Jurkat, Clone E6-1 (cell line): ENCODE measurements at regions not wholly inside any gene's neighbourhood (a gene's known extent, or its start where the extent isn't known, plus 50 kb on each side); places are given as distances from the start of the nearest gene placed in this dataset.
"Not testable (repeated sequence)": the region's sequence is repeated elsewhere in the genome, so short reads cannot be mapped to it uniquely, and the experiment has no call there.

Experiments
- DNase-seq: peaks from one replicate; pipeline ENCODE4 v3.0.0-alpha.2; 2011; ENCODE audit warnings: low read depth, low spot score
- H3K4me3 ChIP-seq: 2 replicates; pipeline ENCODE4 v1.5.1; 2011; ENCODE audit warnings: mild to moderate bottlenecking, low read length, control low read depth, moderate library complexity

GRCh38 chr9:110029956-110030480, 177.9 kb downstream of the C9orf152 start:
- H3K4me3 ChIP-seq, result no peak overlapping the region
- DNase-seq, result no peak

GRCh38 chr9:110030632-110031031, 177.3 kb downstream of the C9orf152 start:
- no peak for DNase-seq
- no peak overlapping the region for H3K4me3 ChIP-seq

- no peak overlapping the region for H3K4me3 ChIP-seq
- DNase-seq, result no peak
Measured at GRCh38 chr9:110031511-110032173, 176.3 kb downstream of the C9orf152 start.

- not testable (repeated sequence) for H3K4me3 ChIP-seq, DNase-seq
Measured at GRCh38 chr9:110032532-110032931, 175.4 kb downstream of the C9orf152 start.

- no peak overlapping the region for H3K4me3 ChIP-seq
- no peak for DNase-seq
Measured at GRCh38 chr9:110033869-110034268, 174.1 kb downstream of the C9orf152 start.

- DNase-seq, result no peak
- H3K4me3 ChIP-seq, result no peak overlapping the region
Measured at GRCh38 chr9:110036286-110036685, 171.7 kb downstream of the C9orf152 start.

GRCh38 chr9:110040788-110041187, 167.2 kb downstream of the C9orf152 start:
- no peak overlapping the region for H3K4me3 ChIP-seq
- no peak for DNase-seq

GRCh38 chr9:110041452-110041851, 166.5 kb downstream of the C9orf152 start:
- H3K4me3 ChIP-seq, result no peak overlapping the region
- no peak for DNase-seq

GRCh38 chr9:110047232-110047954, 160.6 kb downstream of the C9orf152 start:
- peak overlapping the region; percentile 90 for H3K4me3 ChIP-seq
- DNase-seq, result no peak

- DNase-seq, result no peak
Measured at GRCh38 chr9:110047955-110048402, 160.0 kb downstream of the C9orf152 start.

GRCh38 chr9:110048403-110048975, 159.5 kb downstream of the C9orf152 start:
- H3K4me3 ChIP-seq, result peak overlapping the region; percentile 90
- DNase-seq, result peak; percentile 73

More at GRCh38 chr9:110047955-110048402, 160.0 kb downstream of the C9orf152 start:
- peak overlapping the region; percentile 90 for H3K4me3 ChIP-seq

- DNase-seq, result no peak
- peak overlapping the region; percentile 90 for H3K4me3 ChIP-seq
Measured at GRCh38 chr9:110048976-110049698, 158.8 kb downstream of the C9orf152 start.

GRCh38 chr9:110049699-110050450, 158.1 kb downstream of the C9orf152 start:
- DNase-seq, result no peak
- H3K4me3 ChIP-seq, result peak overlapping the region; percentile 90

- H3K4me3 ChIP-seq, result peak overlapping the region; percentile 34
- peak; percentile 76 for DNase-seq
Measured at GRCh38 chr9:110050925-110051355, 157.0 kb downstream of the C9orf152 start.

GRCh38 chr9:110056062-110056461, 151.9 kb downstream of the C9orf152 start:
- no peak for DNase-seq
- H3K4me3 ChIP-seq, result no peak overlapping the region

- no peak overlapping the region for H3K4me3 ChIP-seq
- peak; percentile 45 for DNase-seq
Measured at GRCh38 chr9:110058304-110058953, 149.5 kb downstream of the C9orf152 start.

GRCh38 chr9:110059461-110059860, 148.5 kb downstream of the C9orf152 start:
- no peak overlapping the region for H3K4me3 ChIP-seq
- DNase-seq, result no peak

- no peak for DNase-seq
- no peak overlapping the region for H3K4me3 ChIP-seq
Measured at GRCh38 chr9:110064803-110065202, 143.2 kb downstream of the C9orf152 start.
